Adrenal gland (tissue), 9 donors: ENCODE measurements at regions not wholly inside any gene's neighbourhood (a gene's known extent, or its start where the extent isn't known, plus 50 kb on each side); places are given as distances from the start of the nearest gene placed in this dataset.

Experiments
- DNase-seq, 7 donors: peaks; one replicate each; pipeline ENCODE4 v3.0.0-alpha.2; 2019 to 2020
- H3K27ac ChIP-seq, 5 donors: fragments of 200-600 bp; sonication (generic) in 4 of 5; 1 replicate in 3 of 5; 2 replicates in 2 of 5; pipeline versions ENCODE4 v1.5.1 to v1.8.0; 2016 to 2020; ENCODE audit warnings: mild to moderate bottlenecking in 1 of 5
- H3K27me3 ChIP-seq: fragments of 200-600 bp; 2 replicates; pipeline ENCODE4 v1.8.0; 2021
- H3K36me3 ChIP-seq, 2 donors: fragments of 200-600 bp; replicated peaks in 1 of 2; 1 replicate in 1 of 2; 2 replicates in 1 of 2; pipeline versions ENCODE4 v1.5.1 to v1.8.0; 2018 to 2022
- H3K4me1 ChIP-seq, 2 donors: fragments of 200-600 bp; replicated peaks in 1 of 2; 1 replicate in 1 of 2; 2 replicates in 1 of 2; pipeline versions ENCODE4 v1.5.1 to v1.8.0; 2018 to 2021
- H3K4me3 ChIP-seq, 4 donors: fragments of 200-600 bp; sonication (generic) in 3 of 4; one replicate each; pipeline ENCODE4 v1.5.1; 2016 to 2018
- H3K9me3 ChIP-seq, 3 donors: fragments of 200-600 bp; sonication (generic) in 1 of 3; replicated peaks in 1 of 3; 1 replicate in 2 of 3; 2 replicates in 1 of 3; pipeline versions ENCODE4 v1.5.1 to v1.8.0; 2016 to 2021
- POLR2A ChIP-seq, 2 donors: fragments of 450-650 bp; IDR thresholded peaks; one replicate each; pipeline ENCODE4 v1.6.1; 2017; ENCODE audit warnings: antibody characterized with exemption in 2 of 2, mild to moderate bottlenecking in 2 of 2, moderate library complexity in 1 of 2
- WGBS, 4 donors: extraction: QIAGEN DNeasy Blood & Tissue Kit in 2 of 4; methylation state at CpG; one replicate each; pipeline versions ENCODE4 v1.1.5 to v1.1.7; 2013 to 2017; 5-methylcytosine and 5-hydroxymethylcytosine counted together
- intact Hi-C, 2 donors: fragments of 100-400 bp; cut with DNase I; formaldehyde crosslinking; loops; one replicate each; pipeline versions ENCODE4 v1.14.1 to v1.15.0; 2022 to 2023
- TF ChIP-seq, protein P1 (sequence below), 6 experiments: fragments of 450-650 bp in 4 of 6; fragments of 200-600 bp in 2 of 6; sonication (generic) in 1 of 6; IDR thresholded peaks; 1 replicate in 5 of 6; 2 replicates in 1 of 6; pipeline versions ENCODE4 v1.5.1 to v1.8.0; 2016 to 2021; ENCODE audit warnings: antibody characterized with exemption in 6 of 6, mild to moderate bottlenecking in 2 of 6, moderate library complexity in 1 of 6
- donor health status: healthy with polysubstance abuse.
- donor health status: Bipolar disorder and iron deficiency.
- donor health status: DM: yes; HTN: yes; CAD: no.
- donor health status: DM: no; HTN: no; CAD: no.
- donor health status: DM: no; HTN: no; CAD: no.

GRCh38 chr17:74123866-74124444 is 79.5 kb upstream of the RPL38 start:
- no peak overlapping the region for H3K27ac ChIP-seq
- no peaks in the 10 kb centered on the region for H3K9me3 ChIP-seq
- intact Hi-C loops, result no loop called here
- no peaks in the 10 kb centered on the region for H3K27me3 ChIP-seq
- no peaks in the 10 kb centered on the region for H3K36me3 ChIP-seq
- no peak overlapping the region for H3K4me3 ChIP-seq
- no peaks in the 10 kb centered on the region for H3K4me1 ChIP-seq
- DNase-seq, result no peak
- WGBS, 4 donors, result 78 to 88% (median 86%) methylated on average over 9 of the region's 9 CpGs
- TF ChIP-seq, protein P1, sequence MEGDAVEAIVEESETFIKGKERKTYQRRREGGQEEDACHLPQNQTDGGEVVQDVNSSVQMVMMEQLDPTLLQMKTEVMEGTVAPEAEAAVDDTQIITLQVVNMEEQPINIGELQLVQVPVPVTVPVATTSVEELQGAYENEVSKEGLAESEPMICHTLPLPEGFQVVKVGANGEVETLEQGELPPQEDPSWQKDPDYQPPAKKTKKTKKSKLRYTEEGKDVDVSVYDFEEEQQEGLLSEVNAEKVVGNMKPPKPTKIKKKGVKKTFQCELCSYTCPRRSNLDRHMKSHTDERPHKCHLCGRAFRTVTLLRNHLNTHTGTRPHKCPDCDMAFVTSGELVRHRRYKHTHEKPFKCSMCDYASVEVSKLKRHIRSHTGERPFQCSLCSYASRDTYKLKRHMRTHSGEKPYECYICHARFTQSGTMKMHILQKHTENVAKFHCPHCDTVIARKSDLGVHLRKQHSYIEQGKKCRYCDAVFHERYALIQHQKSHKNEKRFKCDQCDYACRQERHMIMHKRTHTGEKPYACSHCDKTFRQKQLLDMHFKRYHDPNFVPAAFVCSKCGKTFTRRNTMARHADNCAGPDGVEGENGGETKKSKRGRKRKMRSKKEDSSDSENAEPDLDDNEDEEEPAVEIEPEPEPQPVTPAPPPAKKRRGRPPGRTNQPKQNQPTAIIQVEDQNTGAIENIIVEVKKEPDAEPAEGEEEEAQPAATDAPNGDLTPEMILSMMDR (IDR thresholded peaks at IDR 0.05), result no peak
- no peak for TF ChIP-seq POLR2A (IDR thresholded peaks at IDR 0.05)

DNA sequence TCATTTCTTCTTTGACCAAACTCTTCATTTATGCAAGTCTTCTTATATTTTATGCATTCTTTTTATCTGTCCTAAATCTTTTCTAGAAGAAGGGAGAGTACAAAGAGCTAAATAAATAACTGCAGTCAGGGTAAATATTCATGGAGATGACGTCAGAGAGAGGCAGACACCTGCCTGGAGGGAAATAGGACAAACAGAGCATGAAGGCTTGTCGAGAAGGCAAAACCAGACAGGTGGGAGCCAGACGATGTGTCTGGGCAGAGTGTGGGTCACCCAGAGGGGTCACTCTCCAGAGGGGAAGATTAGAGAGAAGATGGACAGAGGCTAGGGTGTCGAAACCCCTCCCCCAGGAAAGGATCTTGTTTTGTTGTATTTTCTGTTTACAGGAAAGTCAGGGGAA is 78.3 kb upstream of the RPL38 start:
- Histone ChIP-seq H3K4me1 (no peaks in the 10 kb centered on the region), H3K36me3 (no peaks in the 10 kb centered on the region), H3K9me3 (no peaks in the 10 kb centered on the region), H3K27ac (no peak overlapping the region), H3K4me3 (no peak overlapping the region), H3K27me3 (no peaks in the 10 kb centered on the region)
- no peak for DNase-seq
- intact Hi-C loops, result no loop called here
- WGBS, 4 donors, result 46 to 56% (median 47%) methylated on average over 4 of the region's 4 CpGs
- TF ChIP-seq POLR2A (IDR thresholded peaks at IDR 0.05), result no peak
- TF ChIP-seq, protein P1 (IDR thresholded peaks at IDR 0.05), result no peak

DNA sequence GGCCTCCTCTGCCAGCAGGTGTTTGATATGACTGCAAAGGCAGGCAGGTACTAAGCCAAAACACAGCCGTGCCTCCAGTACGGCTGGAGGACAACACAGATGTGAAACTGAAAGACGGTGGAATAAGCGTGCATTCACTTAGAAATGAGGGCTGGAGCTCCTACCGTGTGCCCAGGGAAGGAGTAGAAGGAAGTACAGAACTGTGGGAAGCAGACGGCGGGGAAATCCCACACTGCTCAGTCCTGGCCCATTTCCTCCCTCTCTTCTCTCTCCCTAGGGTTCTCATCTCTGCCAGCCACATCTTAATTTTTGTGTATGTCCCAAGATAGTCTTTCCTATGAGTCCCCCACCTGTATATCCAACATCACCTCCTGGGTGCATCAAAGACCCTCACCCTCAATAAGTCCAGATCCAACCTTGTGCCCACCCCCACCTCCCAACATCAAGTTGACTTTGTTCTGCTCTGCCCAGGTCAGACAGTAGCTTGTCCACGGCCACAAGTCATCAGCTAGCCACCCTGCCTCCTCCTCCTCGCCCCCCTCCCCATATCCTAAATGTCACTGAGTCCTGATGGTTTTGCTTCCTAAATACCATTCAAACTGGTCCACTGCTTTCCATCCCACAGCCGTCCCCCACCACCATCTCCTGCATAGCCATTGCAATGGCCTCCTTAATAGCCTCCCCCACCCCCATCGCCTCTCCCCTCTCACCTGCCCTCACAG is 77.1 kb upstream of the RPL38 start:
- Histone ChIP-seq H3K9me3 (no peaks in the 10 kb centered on the region), H3K4me1 (no peaks in the 10 kb centered on the region), H3K4me3 (no peak overlapping the region), H3K36me3 (no peaks in the 10 kb centered on the region), H3K27me3 (no peaks in the 10 kb centered on the region), H3K27ac (no peak overlapping the region)
- 58 to 79% (median 69%) methylated on average over 11 of the region's 11 CpGs for WGBS, 4 donors
- DNase-seq, result no peak
- intact Hi-C loops, result no loop called here
- TF ChIP-seq, protein P1 (IDR thresholded peaks at IDR 0.05), result no peak
- TF ChIP-seq POLR2A (IDR thresholded peaks at IDR 0.05), result no peak

GRCh38 chr17:74126959-74127358 is 76.5 kb upstream of the RPL38 start:
- H3K4me1 ChIP-seq, result no peaks in the 10 kb centered on the region
- WGBS, 4 donors, result 87 to 91% (median 88%) methylated on average over 5 of the region's 5 CpGs
- intact Hi-C loops, result no loop called here
- TF ChIP-seq POLR2A (IDR thresholded peaks at IDR 0.05), result no peak
- TF ChIP-seq, protein P1 (IDR thresholded peaks at IDR 0.05), result no peak
- H3K27me3 ChIP-seq, result no peaks in the 10 kb centered on the region
- DNase-seq, result no peak
- no peak overlapping the region for H3K4me3 ChIP-seq
- H3K36me3 ChIP-seq, result no peaks in the 10 kb centered on the region
- H3K9me3 ChIP-seq, result no peaks in the 10 kb centered on the region
- H3K27ac ChIP-seq, result no peak overlapping the region
